A549 (cell line): ENCODE measurements at regions not wholly inside any gene's neighbourhood (a gene's known extent, or its start where the extent isn't known, plus 50 kb on each side); places are given as distances from the start of the nearest gene placed in this dataset.

ENCODE experiments used
- ATAC-seq, 2 experiments: fragments of 200-7000 bp in 1 of 2; fragments of >200 bp in 1 of 2; cut with Nextera tagmentation in 1 of 2; cut with Tn5 transposase in 1 of 2; 3 replicates each; pipeline versions ENCODE4 v1.8.0 to v1.9.1; 2018 to 2020; ENCODE audit warnings: mild to moderate bottlenecking in 1 of 2, moderate library complexity in 1 of 2
- CTCF ChIA-PET: fragments of 300-600 bp; sonication (Branson Sonifier 250); formaldehyde crosslinking; extraction: SDS; loops from one replicate; lab custom pipeline; 2021; ENCODE audit warnings: antibody characterized with exemption, inconsistent platforms; lab: Yijun Ruan, JAX
- POLR2A ChIA-PET: fragments of 350-600 bp; formaldehyde crosslinking; extraction: SDS; loops from one replicate; lab custom pipeline; 2021; ENCODE audit warnings: antibody characterized with exemption, inconsistent platforms; lab: Yijun Ruan, JAX
- DNase-seq, 2 experiments: peaks; one replicate each; pipeline versions ENCODE4 v3.0.0 to v3.0.0-alpha.2; 2011 to 2016; ENCODE audit warnings: low read depth in 1 of 2, low spot score in 1 of 2
- FAIRE-seq: peaks from 2 replicates; lab custom pipeline; 2011; peaks lifted over from hg19 to GRCh38; lab: Jason Lieb, UNC
- H3K27ac ChIP-seq, 2 experiments: fragments of >200 bp; sonication (Bioruptor Twin); formaldehyde crosslinking; 3 replicates each; pipeline ENCODE4 v1.5.1; 2016 to 2017
- H3K4me1 ChIP-seq: fragments of >200 bp; sonication (Bioruptor Twin); formaldehyde crosslinking; 3 replicates; pipeline ENCODE4 v1.6.1; 2016
- H3K4me2 ChIP-seq: fragments of >200 bp; sonication (Bioruptor Twin); formaldehyde crosslinking; 3 replicates; pipeline ENCODE4 v1.6.1; 2016
- H3K4me3 ChIP-seq: fragments of >200 bp; sonication (Bioruptor Twin); formaldehyde crosslinking; 3 replicates; pipeline ENCODE4 v1.5.1; 2016
- H3K9me3 ChIP-seq: fragments of >200 bp; sonication (Bioruptor Twin); formaldehyde crosslinking; 3 replicates; pipeline ENCODE4 v1.6.1; 2016
- ATOH8 ChIP-seq: fragments of 250-450 bp; sonication (Bioruptor Pico); IDR thresholded peaks from 2 replicates; pipeline ENCODE4 v1.5.0; 2020; ENCODE audit warnings: low read depth, mild to moderate bottlenecking, moderate library complexity
- CBX2 ChIP-seq: fragments of 200-600 bp; sonication (generic); IDR thresholded peaks from 2 replicates; pipeline ENCODE4 v1.6.1; 2016; ENCODE audit warnings: low read depth, mild to moderate bottlenecking, borderline replicate concordance
- CBX8 ChIP-seq: fragments of 200-600 bp; sonication (generic); IDR thresholded peaks from 2 replicates; pipeline ENCODE4 v1.6.1; 2016
- CEBPB ChIP-seq, 2 experiments: fragments of >200 bp in 1 of 2; sonication (Bioruptor Twin) in 1 of 2; formaldehyde crosslinking in 1 of 2; IDR thresholded peaks; 2 replicates each; pipeline ENCODE4 v1.6.1; 2012 to 2016
- CHD2 ChIP-seq: fragments of 150-350 bp; IDR thresholded peaks from 2 replicates; pipeline ENCODE4 v1.6.1; 2014; ENCODE audit warnings: low read length; ENCODE audit not compliant: partially characterized antibody
- CTCF ChIP-seq: fragments of >200 bp; sonication (Bioruptor Twin); formaldehyde crosslinking; IDR thresholded peaks from 3 replicates; pipeline ENCODE4 v1.5.1; 2016
- FOSB ChIP-seq: fragments of 250-450 bp; sonication (Bioruptor Pico); IDR thresholded peaks from 2 replicates; pipeline ENCODE4 v1.5.0; 2020; ENCODE audit warnings: mild to moderate bottlenecking, moderate library complexity
- FOXS1 ChIP-seq: fragments of 250-450 bp; sonication (Bioruptor Pico); IDR thresholded peaks from 2 replicates; pipeline ENCODE4 v1.5.0; 2020; ENCODE audit warnings: mild to moderate bottlenecking, moderate library complexity
- GATA3 ChIP-seq: IDR thresholded peaks from 2 replicates; pipeline ENCODE4 v1.6.1; 2012; ENCODE audit warnings: borderline replicate concordance
- HES2 ChIP-seq: fragments of >200 bp; sonication (Bioruptor Twin); formaldehyde crosslinking; IDR thresholded peaks from 2 replicates; pipeline ENCODE4 v1.6.1; 2016
- HMGXB4 ChIP-seq: fragments of 250-450 bp; sonication (Bioruptor Pico); IDR thresholded peaks from 2 replicates; pipeline ENCODE4 v1.5.0; 2021; ENCODE audit warnings: mild to moderate bottlenecking, moderate library complexity, borderline replicate concordance
- HOXB13 ChIP-seq: fragments of 250-450 bp; sonication (Bioruptor Pico); IDR thresholded peaks from 2 replicates; pipeline ENCODE4 v1.5.0; 2020; ENCODE audit warnings: low read depth, mild to moderate bottlenecking, moderate library complexity
- HOXB5 ChIP-seq: fragments of 250-450 bp; sonication (Bioruptor Pico); IDR thresholded peaks from 2 replicates; pipeline ENCODE4 v1.5.0; 2020; ENCODE audit warnings: mild to moderate bottlenecking, moderate library complexity
- KDM1A ChIP-seq: fragments of 200-600 bp; sonication (generic); IDR thresholded peaks from 2 replicates; pipeline ENCODE4 v1.6.1; 2016; ENCODE audit warnings: low read depth, mild to moderate bottlenecking
- KDM5A ChIP-seq: fragments of 200-600 bp; sonication (generic); IDR thresholded peaks from 2 replicates; pipeline ENCODE4 v1.6.1; 2016; ENCODE audit warnings: antibody characterized with exemption, mild to moderate bottlenecking
- MAZ ChIP-seq: fragments of 150-350 bp; IDR thresholded peaks from 2 replicates; pipeline ENCODE4 v1.6.1; 2014; ENCODE audit warnings: antibody characterized with exemption, low read depth, low read length, borderline replicate concordance
- MYC ChIP-seq: IDR thresholded peaks from 2 replicates; pipeline ENCODE4 v1.6.1; 2012; ENCODE audit warnings: mild to moderate bottlenecking, inconsistent platforms, low read length, improper control_type of control experiment, borderline replicate concordance
- PHF8 ChIP-seq: fragments of 200-600 bp; sonication (generic); IDR thresholded peaks from 2 replicates; pipeline ENCODE4 v1.6.1; 2016; ENCODE audit warnings: low read depth, mild to moderate bottlenecking, antibody characterized with exemption, moderate library complexity, borderline replicate concordance
- RAD21 ChIP-seq, 2 experiments: fragments of >200 bp in 1 of 2; sonication (Bioruptor Twin) in 1 of 2; formaldehyde crosslinking in 1 of 2; IDR thresholded peaks in 1 of 2; conservative IDR thresholded peaks in 1 of 2; 2 replicates in 1 of 2; 3 replicates in 1 of 2; pipeline ENCODE4 v1.6.1; 2012 to 2018; ENCODE audit warnings: inconsistent platforms in 1 of 2
- RARB ChIP-seq: fragments of 250-450 bp; sonication (Bioruptor Pico); IDR thresholded peaks from 2 replicates; pipeline ENCODE4 v1.8.0; 2021; ENCODE audit warnings: mild to moderate bottlenecking, moderate library complexity
- REST ChIP-seq: fragments of 200-600 bp; sonication (generic); IDR thresholded peaks from 2 replicates; pipeline ENCODE4 v1.6.1; 2016; ENCODE audit warnings: antibody characterized with exemption, mild to moderate bottlenecking, moderate library complexity
- RNF2 ChIP-seq: fragments of 200-600 bp; sonication (generic); IDR thresholded peaks from 2 replicates; pipeline ENCODE4 v1.6.1; 2016; ENCODE audit warnings: low read depth, mild to moderate bottlenecking, antibody characterized with exemption, moderate library complexity, borderline replicate concordance
- TFCP2L1 ChIP-seq: fragments of 250-450 bp; sonication (Bioruptor Pico); IDR thresholded peaks from 2 replicates; pipeline ENCODE4 v1.5.0; 2021; ENCODE audit warnings: mild to moderate bottlenecking
- USF2 ChIP-seq: fragments of 450-650 bp; IDR thresholded peaks from 2 replicates; pipeline ENCODE4 v1.6.1; 2014; ENCODE audit warnings: antibody characterized with exemption
- ZC3H11A ChIP-seq: fragments of 450-650 bp; IDR thresholded peaks from 2 replicates; pipeline ENCODE4 v1.6.1; 2014; ENCODE audit warnings: antibody characterized with exemption, mild to moderate bottlenecking
- ZSCAN20 ChIP-seq: fragments of 250-450 bp; sonication (Bioruptor Pico); IDR thresholded peaks from 2 replicates; pipeline ENCODE4 v1.8.0; 2022; ENCODE audit warnings: mild to moderate bottlenecking, moderate library complexity
- WGBS: methylation state at CpG from one replicate; pipeline ENCODE4 v1.1.6; 2017; ENCODE audit errors: missing lambda C conversion rate; 5-methylcytosine and 5-hydroxymethylcytosine counted together

- Histone ChIP-seq H3K4me3 (no peak overlapping the region), H3K9me3 (no peaks in the 10 kb centered on the region), H3K4me1 (peaks cover 8% of the 10 kb centered on the region; the same call in 2 of the 3 replicates), H3K27ac (no peak overlapping the region), H3K4me2 (no peak overlapping the region)
- TF ChIP-seq RNF2 (no peak), REST (no peak), CBX2 (no peak), GATA3 (no peak), HMGXB4 (no peak), CHD2 (no peak), MYC (no peak), ZC3H11A (no peak), KDM5A (no peak), HOXB13 (CRISPR knock-in tag) (no peak)
- 54% methylated on average over 18 of the region's 20 CpGs for WGBS
- ChIA-PET CTCF (no interaction called here), POLR2A (no interaction called here)
- DNase-seq (peak in 1 of 2 experiments; percentile 6), ATAC-seq (0 out of 6 replicates have a peak, but pooled peaks of 1 of the 2 experiments have one; percentile 32), FAIRE-seq (no peak)
Observed at GRCh38 chr22:47281126-47282106, 519.0 kb downstream of the TBC1D22A start.

GRCh38 chr22:47280301-47280700, 517.9 kb downstream of the TBC1D22A start:
- POLR2A ChIA-PET: no interaction called here
- DNase-seq: no peak
- Histone ChIP-seq H3K27ac (no peak overlapping the region), H3K4me2 (no peak overlapping the region), H3K4me1 (peaks cover 11% of the 10 kb centered on the region; the same call in 2 of the 3 replicates), H3K4me3 (no peak overlapping the region), H3K9me3 (no peaks in the 10 kb centered on the region)
- TF ChIP-seq RAD21 (conservative IDR thresholded peaks at IDR 0.05 in 1 of 2, IDR thresholded peaks at IDR 0.05 in 1 of 2) (no peak), HOXB5 (CRISPR knock-in tag) (no peak), GATA3 (no peak), MAZ (no peak), CBX8 (no peak), FOSB (CRISPR knock-in tag) (no peak), PHF8 (no peak), CTCF (no peak), ZSCAN20 (CRISPR knock-in tag) (no peak), ATOH8 (CRISPR knock-in tag) (no peak), USF2 (no peak), RARB (CRISPR knock-in tag) (no peak), KDM1A (no peak), HES2 (no peak), CEBPB (IDR thresholded peaks at IDR 0.05) (no peak), FOXS1 (no peak), TFCP2L1 (CRISPR knock-in tag) (no peak)
- CTCF ChIA-PET: no interaction called here
- FAIRE-seq: no peak
- WGBS: 47% methylated on average over 6 of the region's 6 CpGs
- no peak for ATAC-seq
